ENCODE measurements at regions not wholly inside any gene's neighbourhood (a gene's known extent, or its start where the extent isn't known, plus 50 kb on each side); places are given as distances from the start of the nearest gene placed in this dataset.

GRCh38 chr4:36417146-36417545 lies 135.7 kb downstream of the DTHD1 start:
- TF ChIP-seq CTCF (IDR thresholded peaks at IDR 0.05) (no peak), EZH2 (IDR thresholded peaks at IDR 0.05; ENCODE audit: borderline replicate concordance, insufficient read depth, low read depth, low read length, poor library complexity, severe bottlenecking) (no peak)

Data from B cell (primary cell).